Skin epidermis (tissue), 12 donors: ENCODE measurements at regions not wholly inside any gene's neighbourhood (a gene's known extent, or its start where the extent isn't known, plus 50 kb on each side); places are given as distances from the start of the nearest gene placed in this dataset.
A peak's percentile ranks its signal among the peaks of the same experiment; 100 is the strongest.

Experiments used
- H3K27ac ChIP-seq, 21 experiments: fragments of 200-600 bp; sonication (generic) in 11 of 21; one replicate each; pipeline ENCODE4 v1.5.0; 2020; ENCODE audit warnings: mild to moderate bottlenecking in 3 of 21, inconsistent platforms in 2 of 21, moderate library complexity in 2 of 21
- H3K4me3 ChIP-seq, 7 experiments: fragments of 200-600 bp; sonication (generic) in 2 of 7; one replicate each; pipeline ENCODE4 v1.5.0; 2020; ENCODE audit warnings: inconsistent platforms in 2 of 7, mild to moderate bottlenecking in 2 of 7, moderate library complexity in 1 of 7

DNA sequence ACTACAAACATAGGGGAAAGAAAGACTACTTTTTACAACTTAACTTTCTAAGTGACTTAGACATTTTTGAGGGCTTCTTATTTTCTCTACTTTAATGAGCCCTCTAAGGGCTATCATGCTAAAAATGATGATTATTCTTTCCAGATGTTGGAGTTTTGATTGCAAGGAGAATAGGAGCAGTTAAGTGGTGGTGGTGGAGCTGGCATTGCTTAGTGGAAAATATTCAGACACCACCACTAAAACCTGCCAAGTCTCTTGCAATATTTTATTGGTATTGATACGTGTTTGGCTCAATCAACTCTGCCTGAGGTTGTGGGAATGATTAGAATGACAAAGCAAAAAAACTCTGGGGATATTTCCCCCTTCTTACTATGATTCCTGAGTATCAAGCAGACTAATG, 82.6 kb upstream of the PTGFR start:
- H3K27ac ChIP-seq = peak overlapping the region in 3 of 21 experiments; percentile 28 to 67 (median 47)
- no peak overlapping the region for H3K4me3 ChIP-seq

DNA sequence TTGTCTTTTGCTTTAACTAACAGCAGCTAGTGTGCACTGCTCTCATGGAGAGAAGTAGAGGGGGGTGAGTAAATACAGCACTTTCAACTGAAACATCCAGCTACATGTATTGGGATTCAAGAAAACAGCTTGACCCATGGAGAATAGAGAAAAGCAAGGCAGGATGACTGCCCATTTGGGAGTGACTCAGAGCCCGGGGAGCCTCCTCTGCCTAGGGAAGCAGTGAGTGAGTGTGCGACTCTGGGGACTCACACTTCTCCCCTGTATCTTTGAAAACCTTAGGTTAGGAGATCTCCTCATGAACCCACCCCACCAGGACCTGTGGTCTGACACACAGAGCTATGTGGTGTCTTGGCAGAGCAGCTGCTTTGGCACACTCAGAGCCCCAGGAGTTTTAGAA, 82.0 kb upstream of the PTGFR start:
- no peak overlapping the region for H3K4me3 ChIP-seq

DNA sequence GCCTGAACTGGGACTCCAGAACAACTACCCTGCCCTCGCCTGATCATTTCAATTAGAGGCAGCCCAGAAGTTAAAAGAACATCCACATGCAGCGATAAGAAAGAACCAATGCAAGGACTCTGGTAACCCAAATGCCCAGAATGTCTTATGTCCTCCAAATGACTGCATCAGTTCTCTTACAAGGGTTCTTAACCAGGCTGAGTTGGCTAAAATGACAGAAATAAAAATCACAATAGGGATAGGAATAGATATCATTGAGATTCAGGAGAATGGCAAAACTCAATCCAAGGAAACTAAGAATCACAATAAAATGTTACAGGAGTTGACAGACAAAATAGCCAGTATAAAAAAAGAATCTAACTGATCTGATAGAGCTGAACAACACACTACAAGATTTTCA, 80.1 kb upstream of the PTGFR start:
- Histone ChIP-seq H3K27ac (no peak overlapping the region), H3K4me3 (no peak overlapping the region)

More for the DNA sequence above, 82.0 kb upstream of the PTGFR start:
- H3K27ac ChIP-seq = peak overlapping the region in 5 of 21 experiments; percentile 28 to 67 (median 47)

DNA sequence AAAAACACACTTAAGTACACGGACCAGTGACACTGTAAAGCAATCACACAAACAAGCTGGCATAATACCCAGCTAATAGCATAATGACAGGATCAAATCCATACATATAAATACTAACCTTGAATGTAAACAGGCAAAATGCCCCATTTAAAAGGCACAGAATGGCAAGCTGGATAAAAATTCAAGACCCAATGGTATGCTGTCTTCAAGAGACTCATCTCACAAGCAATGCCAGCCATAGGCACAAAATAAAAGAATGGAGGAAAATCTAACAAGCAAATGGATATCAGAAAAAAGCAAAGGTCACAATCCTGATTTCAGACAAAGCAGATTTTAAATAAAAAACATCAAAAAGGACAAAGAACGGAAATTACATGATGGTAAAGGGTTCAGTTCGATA, 79.1 kb upstream of the PTGFR start:
- H3K4me3 ChIP-seq = no peak overlapping the region

DNA sequence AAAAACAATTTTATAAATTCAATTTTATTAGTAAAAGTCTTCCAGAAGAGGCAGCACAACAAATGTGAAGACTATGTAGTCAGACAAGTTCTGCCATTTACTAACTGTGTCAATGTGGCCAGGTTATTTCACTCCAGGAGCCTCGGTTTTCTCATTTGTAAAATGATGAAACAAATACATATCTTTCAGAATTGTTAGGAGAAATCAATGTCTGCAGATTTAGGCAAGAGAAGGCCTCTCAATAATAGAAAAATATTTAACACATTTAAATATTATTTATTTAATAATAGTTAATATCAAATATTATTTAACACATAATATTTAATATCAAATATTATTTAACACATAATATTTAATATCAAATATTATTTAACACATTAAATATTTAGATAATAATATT, 75.6 kb upstream of the PTGFR start:
- H3K27ac ChIP-seq = no peak overlapping the region

More for the DNA sequence above, 79.1 kb upstream of the PTGFR start:
- no peak overlapping the region for H3K27ac ChIP-seq

DNA sequence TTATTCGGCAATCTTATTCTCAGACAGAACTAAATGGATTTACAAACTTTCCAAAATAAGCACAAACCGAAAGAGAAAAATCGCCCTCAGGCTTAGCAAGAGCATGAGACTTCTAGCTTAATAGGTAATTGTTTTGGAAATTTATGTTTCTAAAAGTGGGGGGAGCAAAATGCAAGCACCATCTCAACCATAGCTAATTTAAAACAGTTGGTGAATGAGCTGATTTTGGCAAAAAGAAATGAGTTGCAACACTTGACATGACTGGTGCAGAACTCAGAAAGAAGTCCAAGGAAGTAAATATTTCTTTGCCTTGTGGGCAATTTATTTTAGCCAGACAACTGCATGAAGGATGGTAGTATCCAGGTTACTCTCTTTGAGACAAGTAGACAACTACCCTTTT, 71.5 kb upstream of the PTGFR start:
- no peak overlapping the region for H3K4me3 ChIP-seq
- peak overlapping the region in 2 of 21 experiments; percentile 17 to 24 for H3K27ac ChIP-seq

More for the DNA sequence above, 75.6 kb upstream of the PTGFR start:
- H3K4me3 ChIP-seq = no peak overlapping the region

DNA sequence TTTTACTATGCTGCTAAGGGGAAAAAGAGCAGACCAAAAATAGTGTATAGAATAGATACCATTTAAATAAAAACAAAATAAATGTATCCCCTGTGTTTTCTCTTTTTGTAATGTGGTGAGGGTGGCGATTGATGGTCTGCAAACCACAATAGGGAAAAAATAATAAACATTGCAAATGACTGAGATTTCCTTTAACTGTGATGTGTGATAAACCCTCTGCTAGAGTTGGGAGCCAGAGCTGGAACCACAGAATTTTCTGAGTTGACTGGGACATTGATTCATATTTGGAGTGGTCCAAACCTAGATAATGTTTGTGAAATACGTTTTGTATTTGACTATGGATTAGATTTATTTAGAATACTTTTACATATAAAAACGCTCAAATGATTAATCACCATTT, 70.6 kb upstream of the PTGFR start:
- no peak overlapping the region for H3K27ac ChIP-seq
- H3K4me3 ChIP-seq = no peak overlapping the region

DNA sequence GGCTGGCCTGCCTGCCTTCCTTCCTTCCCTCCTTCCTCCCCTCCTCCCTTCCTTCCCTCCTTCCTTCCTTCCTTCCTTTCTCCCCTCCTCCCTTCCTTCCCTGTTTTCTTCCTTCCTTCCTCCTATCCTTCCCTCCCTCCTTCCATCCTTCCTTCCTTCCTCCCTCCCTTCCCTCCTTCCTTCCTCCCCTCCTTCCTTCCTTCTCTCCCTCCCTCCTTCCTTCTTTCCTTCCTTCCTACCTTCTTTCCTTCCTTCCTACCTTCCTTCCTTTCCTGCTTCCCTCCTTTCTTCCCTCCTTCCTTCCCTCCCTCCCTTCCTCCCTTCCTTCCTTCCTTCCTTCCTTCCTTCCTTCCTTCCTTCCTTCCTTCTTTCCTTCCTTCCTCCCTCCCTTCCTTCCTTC, 70.1 kb upstream of the PTGFR start:
- no peak overlapping the region for H3K4me3 ChIP-seq
- no peak overlapping the region for H3K27ac ChIP-seq

DNA sequence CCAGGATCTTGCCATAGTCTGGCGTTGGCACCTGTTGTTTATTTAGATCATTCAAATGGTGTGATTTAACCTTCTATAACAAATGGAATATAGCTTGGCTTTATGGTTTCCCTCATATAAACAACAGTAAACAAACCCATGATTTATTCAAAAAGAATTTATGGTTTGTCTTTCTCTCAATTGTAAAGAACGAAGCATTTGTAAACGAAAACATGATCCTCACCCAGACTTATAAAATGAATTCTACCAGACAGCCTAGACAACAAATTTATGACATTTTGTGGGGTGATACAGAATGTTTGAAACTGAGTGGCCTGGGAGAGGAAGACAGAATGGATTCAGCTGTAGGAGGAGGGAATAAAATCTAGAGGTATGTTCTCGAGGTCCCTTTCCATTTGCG, 66.1 kb upstream of the PTGFR start:
- H3K27ac ChIP-seq = no peak overlapping the region
- no peak overlapping the region for H3K4me3 ChIP-seq

DNA sequence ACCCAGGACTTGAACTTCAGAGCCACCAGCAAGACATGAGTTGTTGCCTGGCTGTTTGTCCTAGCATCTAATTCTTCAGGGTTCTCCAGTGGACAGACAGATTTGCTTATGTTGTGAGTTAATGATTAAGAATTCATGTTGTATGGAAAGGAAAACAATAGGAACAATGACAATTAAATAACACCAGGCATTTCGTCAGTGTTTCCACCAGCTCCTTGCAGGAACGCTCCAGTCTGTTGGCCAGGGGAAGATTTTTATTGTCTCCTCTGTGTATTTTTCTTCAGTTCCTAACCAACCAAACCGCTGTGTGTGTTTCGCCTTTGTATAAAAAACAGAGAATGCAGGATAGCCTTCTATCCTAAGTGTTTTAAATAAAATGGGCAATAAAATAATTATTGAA, 64.4 kb upstream of the PTGFR start:
- H3K27ac ChIP-seq = peak overlapping the region in 4 of 21 experiments; percentile 3 to 56 (median 42)

DNA sequence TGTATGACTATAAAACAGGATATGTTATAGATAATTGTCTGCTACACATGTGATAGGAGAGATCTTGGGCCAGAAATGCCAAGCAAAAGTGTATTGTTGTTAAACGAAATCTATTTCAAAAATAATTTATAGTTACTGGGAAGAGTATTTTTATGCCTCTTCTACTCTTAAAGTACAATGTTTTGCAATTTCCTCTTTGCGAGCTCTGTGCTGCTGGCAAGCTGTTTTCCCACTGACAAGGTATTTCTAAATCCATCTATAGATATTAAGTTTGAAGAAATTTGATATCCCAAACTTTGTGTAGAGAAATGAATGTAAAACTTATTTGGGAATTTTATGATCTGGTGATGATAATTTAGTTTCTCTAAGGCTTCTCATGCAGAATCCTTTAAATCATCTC, 63.3 kb upstream of the PTGFR start:
- Histone ChIP-seq H3K27ac (peak overlapping the region in 4 of 21 experiments; percentile 3 to 43 (median 34)), H3K4me3 (no peak overlapping the region)

More for the DNA sequence above, 64.4 kb upstream of the PTGFR start:
- H3K4me3 ChIP-seq = no peak overlapping the region

DNA sequence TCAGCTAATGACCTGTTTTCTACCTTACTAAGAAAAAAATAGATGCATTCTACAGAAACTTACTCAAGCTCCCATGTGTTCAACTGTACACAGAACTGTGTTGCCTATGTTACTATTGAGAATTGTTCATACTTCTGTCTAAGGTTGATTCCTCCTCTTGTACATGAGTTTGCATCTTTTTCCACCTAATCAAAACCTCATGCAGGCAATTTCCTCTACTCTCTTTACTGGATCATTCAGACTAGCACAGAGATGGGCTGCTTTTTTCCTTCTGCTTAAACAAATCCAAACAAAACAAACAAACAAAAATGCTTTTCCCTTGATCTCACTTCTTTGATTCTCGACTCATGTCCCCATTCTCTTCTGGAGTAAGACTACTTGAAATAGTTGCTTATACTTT, 58.8 kb upstream of the PTGFR start:
- H3K4me3 ChIP-seq = no peak overlapping the region
- no peak overlapping the region for H3K27ac ChIP-seq

DNA sequence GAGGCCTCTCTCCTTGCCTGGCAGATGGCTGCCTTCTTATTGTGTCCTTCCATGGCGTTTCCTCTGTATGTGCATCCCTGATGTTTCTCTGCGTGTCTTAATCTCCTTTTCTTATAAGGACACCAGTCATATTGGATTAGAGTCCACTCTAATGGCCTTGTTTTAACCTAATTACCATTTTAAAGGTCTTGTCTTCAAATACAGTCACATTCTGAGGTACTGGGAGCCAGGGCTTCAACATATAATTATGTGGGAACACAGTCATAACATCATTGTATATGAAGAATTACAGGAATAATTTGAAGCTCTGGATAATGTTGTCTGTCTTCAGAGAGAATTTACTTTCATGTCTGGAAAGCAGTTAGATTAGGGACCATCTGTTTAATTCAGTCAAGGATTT, 56.4 kb upstream of the PTGFR start:
- Histone ChIP-seq H3K27ac (no peak overlapping the region), H3K4me3 (no peak overlapping the region)

DNA sequence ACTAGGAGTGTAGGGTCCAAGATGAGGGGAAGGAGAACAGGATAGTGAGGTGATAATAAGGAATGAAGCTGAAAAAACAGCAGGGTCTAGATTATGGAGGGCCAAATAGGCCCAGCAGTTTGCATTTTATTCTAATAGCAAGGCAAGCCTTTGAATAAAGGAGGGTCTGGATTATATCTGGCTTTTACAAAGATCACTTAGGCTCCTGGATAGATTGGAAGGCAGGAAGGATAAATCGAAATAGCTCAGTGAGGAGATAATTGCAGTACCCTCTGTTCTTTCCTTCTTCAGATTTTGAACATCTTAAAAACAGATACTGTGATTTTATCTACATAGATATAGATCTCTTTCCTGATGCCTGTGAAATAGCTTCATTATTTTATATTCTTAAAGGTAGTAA, 53.8 kb upstream of the PTGFR start:
- Histone ChIP-seq H3K27ac (no peak overlapping the region), H3K4me3 (no peak overlapping the region)

DNA sequence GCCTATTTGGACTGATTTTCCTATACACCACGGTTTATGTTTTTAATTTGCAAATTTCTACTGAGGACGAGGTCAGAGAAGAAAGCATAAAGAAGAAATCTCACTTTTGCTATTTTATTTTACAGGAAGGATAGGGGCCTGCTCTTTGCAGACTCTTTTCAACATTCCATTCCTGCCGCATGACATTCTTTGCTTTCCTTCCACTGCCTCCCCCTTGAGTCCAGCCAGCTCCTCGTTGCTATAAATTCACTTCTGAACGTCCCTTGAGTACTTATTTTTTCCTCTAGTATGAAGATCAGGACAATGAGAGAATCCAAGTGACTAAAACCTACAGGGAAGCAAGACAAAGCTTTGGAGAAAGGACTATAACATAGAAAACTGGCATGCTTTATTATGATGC, 53.4 kb upstream of the PTGFR start:
- Histone ChIP-seq H3K4me3 (no peak overlapping the region), H3K27ac (no peak overlapping the region)

DNA sequence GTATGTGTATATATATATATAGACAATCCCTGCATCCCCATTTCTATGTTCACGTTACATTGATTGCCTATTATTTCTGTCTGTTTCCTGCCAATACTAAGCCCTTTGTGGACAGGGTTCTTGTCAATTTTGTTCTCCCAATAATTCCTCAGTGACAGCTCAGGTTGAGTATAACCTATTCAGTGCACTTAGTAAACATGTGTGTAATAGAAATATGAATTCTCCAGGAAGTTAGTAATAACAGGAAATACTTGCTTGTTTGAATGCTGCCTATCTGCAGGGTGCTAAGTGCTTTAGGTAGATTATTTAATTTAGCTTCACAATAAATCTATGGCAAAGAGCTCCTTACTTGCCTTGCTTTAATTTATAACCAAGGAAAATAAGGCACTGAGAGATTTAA, 52.8 kb upstream of the PTGFR start:
- Histone ChIP-seq H3K4me3 (no peak overlapping the region), H3K27ac (no peak overlapping the region)

DNA sequence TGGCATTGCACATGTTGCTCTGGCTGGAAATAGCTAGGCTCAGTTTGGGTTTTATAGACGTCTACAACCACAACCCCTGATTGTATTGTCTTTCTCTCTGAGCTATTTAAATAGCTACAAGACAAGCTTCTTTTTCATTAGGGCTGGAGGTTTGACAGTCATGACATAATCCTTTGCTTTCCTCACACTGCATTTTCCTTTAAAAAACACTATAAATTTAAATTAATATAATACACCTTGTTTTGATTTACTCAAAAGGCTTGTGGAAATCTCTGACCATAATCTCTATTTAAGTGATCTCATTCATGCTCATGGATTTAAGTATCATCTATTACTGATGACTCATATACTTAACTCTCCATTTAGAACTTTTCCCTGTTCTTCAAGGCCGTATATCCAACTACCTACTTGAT, 50.4 kb upstream of the PTGFR start:
- no peak overlapping the region for H3K4me3 ChIP-seq
- no peak overlapping the region for H3K27ac ChIP-seq
